ENCODE measurements at regions not wholly inside any gene's neighbourhood (a gene's known extent, or its start where the extent isn't known, plus 50 kb on each side); places are given as distances from the start of the nearest gene placed in this dataset.

DNA sequence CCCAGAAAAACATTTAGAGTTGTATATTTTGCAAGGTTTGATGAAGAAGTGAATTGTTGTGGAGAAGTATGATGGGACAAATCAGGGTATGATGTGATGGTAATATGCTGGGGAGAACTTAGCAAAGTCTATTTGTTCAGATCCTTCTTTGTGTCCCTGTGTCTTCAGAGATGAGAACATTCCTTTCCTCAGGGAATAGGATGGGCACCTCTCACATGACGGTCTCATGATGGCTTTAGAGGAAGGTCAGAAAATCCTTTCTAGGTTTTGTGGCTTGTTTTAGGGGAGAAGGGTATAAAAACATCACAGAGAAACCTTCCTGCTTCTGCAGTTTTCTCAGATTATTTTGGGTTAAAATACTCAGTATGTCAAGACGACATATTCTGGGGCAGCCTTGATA is 171.3 kb upstream of the NRIP1 start:
- Mint-ChIP-seq H3K27ac (ENCODE audit: low read depth) (no peak overlapping the region), H3K36me3 (ENCODE audit: insufficient read depth) (no peaks in the 10 kb centered on the region), H3K4me1 (no peaks in the 10 kb centered on the region), H3K4me3 (no peak overlapping the region), H3K9me3 (peaks cover 5% of the 10 kb centered on the region), H3K27me3 (peaks cover 23% of the 10 kb centered on the region)
- no peak for DNase-seq (ENCODE audit: low spot score in 2 of 2)
- no peak for ATAC-seq (replicated peaks; ENCODE audit: extremely low read depth, poor library complexity, severe bottlenecking)

DNA sequence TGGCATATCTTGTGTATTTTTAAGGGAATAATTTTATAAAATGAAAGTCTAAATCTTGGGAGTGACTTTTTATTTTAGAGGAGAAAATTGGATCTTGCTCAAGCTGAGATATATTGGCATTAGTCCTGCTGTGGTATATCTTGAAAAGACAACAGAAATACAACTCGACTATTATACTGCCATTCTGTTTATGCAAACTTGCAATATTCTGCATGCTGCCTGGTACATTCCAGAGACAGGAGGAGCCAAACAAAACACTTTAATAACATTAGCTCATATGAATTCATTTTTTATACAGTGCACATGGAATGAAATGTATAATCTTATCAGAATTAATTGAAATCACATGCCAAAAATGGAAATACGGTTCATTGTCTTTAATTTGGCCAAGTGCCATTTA is 176.0 kb upstream of the NRIP1 start:
- H3K4me1 Mint-ChIP-seq, result no peaks in the 10 kb centered on the region
- no peaks in the 10 kb centered on the region for H3K9me3 Mint-ChIP-seq
- H3K27ac Mint-ChIP-seq (ENCODE audit: low read depth), result no peak overlapping the region
- no peak for ATAC-seq (replicated peaks; ENCODE audit: extremely low read depth, poor library complexity, severe bottlenecking)
- no peak overlapping the region for H3K4me3 Mint-ChIP-seq
- no peaks in the 10 kb centered on the region for H3K36me3 Mint-ChIP-seq (ENCODE audit: insufficient read depth)
- DNase-seq (ENCODE audit: low spot score in 2 of 2), result no peak
- H3K27me3 Mint-ChIP-seq, result peaks cover 9% of the 10 kb centered on the region

DNA sequence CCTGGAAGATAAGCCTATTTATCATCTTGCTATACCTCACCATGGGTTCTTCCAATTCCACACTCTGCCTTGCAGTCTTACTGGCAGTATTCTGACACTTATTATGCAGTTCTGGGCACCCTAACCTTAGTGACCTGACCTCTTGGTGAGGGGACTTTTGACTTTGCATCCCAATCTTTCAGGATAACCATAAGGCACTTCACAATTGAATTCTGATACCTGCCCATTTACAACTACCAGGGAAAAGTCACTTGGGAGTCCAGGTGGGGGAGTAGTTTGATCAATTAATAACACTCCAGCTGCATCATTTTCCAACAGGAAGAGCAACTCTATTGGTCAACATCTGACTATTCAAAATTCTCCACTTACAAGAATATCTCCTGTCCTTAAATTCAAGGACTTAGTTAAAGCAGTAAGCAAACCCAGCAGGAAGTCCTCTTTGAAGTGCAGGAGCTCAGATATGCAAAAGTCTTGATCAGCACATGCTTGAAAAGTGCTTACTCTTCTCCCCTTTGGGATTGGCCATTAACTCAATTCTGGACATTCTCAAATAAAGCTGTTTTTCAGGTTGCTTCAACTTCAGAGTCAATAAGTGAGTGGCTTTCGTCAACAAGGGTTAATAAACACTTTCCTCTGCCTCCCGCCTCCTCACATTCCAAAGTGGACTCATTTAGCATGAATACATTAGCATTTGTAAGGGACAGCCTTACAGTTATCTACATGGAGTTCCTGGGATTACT is 177.4 kb upstream of the NRIP1 start:
- Mint-ChIP-seq H3K9me3 (no peaks in the 10 kb centered on the region), H3K4me1 (no peaks in the 10 kb centered on the region), H3K27me3 (peaks cover 9% of the 10 kb centered on the region), H3K4me3 (no peak overlapping the region), H3K36me3 (ENCODE audit: insufficient read depth) (no peaks in the 10 kb centered on the region), H3K27ac (ENCODE audit: low read depth) (no peak overlapping the region)
- ATAC-seq (replicated peaks; ENCODE audit: extremely low read depth, poor library complexity, severe bottlenecking), result no peak
- no peak for DNase-seq (ENCODE audit: low spot score in 2 of 2)

DNA sequence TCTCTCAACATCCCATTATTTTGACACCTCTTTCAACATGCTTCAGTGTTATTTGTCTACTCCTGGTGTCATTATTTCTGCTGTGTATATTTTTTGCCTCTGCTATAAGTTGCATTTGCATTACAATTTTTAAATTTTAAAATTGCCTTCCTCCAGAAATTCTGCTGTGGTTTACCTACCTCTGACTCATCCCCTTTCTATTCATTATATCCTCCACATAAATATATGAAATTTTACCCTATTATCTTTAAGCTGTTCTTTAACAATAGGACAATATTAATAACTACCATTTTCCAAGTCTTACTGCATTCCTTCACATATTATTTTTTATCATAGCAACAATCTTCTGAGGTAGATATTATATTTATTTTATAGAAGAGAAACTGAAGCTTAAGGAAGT is 178.1 kb upstream of the NRIP1 start:
- no peak for ATAC-seq (replicated peaks; ENCODE audit: extremely low read depth, poor library complexity, severe bottlenecking)
- Mint-ChIP-seq H3K27ac (ENCODE audit: low read depth) (no peak overlapping the region), H3K4me1 (no peaks in the 10 kb centered on the region), H3K9me3 (no peaks in the 10 kb centered on the region), H3K27me3 (peaks cover 9% of the 10 kb centered on the region), H3K4me3 (no peak overlapping the region), H3K36me3 (ENCODE audit: insufficient read depth) (no peaks in the 10 kb centered on the region)
- DNase-seq (ENCODE audit: low spot score in 2 of 2), result no peak

DNA sequence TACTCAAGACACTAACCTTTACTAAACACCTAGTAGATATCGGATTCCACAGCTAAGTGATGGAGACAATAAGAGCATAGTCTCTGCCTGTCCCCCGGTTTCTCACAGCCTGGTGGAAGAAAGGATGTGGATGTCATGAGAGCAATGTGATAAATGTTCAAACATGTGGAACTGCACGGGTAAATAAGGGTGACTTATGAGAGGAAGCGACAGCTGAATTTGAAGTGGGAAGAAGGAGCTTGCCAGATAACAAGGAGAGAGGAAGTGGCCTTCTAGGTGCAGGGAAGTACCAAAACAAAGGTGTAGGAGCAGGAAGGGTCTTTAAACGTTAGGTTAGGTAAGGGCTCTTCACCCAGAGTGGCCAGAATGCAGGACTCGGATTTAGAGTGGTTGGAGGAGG is 178.6 kb upstream of the NRIP1 start:
- no peak overlapping the region for H3K27ac Mint-ChIP-seq (ENCODE audit: low read depth)
- no peak for DNase-seq (ENCODE audit: low spot score in 2 of 2)
- H3K4me1 Mint-ChIP-seq, result no peaks in the 10 kb centered on the region
- H3K27me3 Mint-ChIP-seq, result peaks cover 9% of the 10 kb centered on the region
- H3K9me3 Mint-ChIP-seq, result no peaks in the 10 kb centered on the region
- no peak overlapping the region for H3K4me3 Mint-ChIP-seq
- no peaks in the 10 kb centered on the region for H3K36me3 Mint-ChIP-seq (ENCODE audit: insufficient read depth)
- ATAC-seq (replicated peaks; ENCODE audit: extremely low read depth, poor library complexity, severe bottlenecking), result no peak

DNA sequence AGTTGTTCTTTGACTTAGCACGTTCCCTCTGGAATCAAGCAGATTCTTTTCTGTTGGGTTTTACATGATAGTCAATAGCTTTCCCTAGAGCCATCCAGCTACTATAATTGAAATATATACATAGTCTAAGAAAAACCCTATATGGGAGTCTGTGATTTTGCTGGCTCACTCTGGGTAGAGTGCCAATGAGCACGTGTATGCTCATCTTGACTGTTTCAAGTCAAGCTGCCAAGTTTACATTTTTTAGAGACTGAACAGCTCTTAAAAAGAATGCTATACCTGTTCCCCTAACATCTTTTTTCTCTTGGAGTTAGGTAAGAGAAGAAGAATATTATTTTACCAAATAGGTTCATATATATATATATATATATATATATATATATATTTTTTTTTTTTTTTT is 182.8 kb upstream of the NRIP1 start:
- ATAC-seq (replicated peaks; ENCODE audit: extremely low read depth, poor library complexity, severe bottlenecking), result no peak
- no peak overlapping the region for H3K27ac Mint-ChIP-seq (ENCODE audit: low read depth)
- no peaks in the 10 kb centered on the region for H3K9me3 Mint-ChIP-seq
- H3K4me3 Mint-ChIP-seq, result no peak overlapping the region
- no peak for DNase-seq (ENCODE audit: low spot score in 2 of 2)
- peaks cover 15% of the 10 kb centered on the region for H3K27me3 Mint-ChIP-seq
- no peaks in the 10 kb centered on the region for H3K36me3 Mint-ChIP-seq (ENCODE audit: insufficient read depth)
- H3K4me1 Mint-ChIP-seq, result no peaks in the 10 kb centered on the region

DNA sequence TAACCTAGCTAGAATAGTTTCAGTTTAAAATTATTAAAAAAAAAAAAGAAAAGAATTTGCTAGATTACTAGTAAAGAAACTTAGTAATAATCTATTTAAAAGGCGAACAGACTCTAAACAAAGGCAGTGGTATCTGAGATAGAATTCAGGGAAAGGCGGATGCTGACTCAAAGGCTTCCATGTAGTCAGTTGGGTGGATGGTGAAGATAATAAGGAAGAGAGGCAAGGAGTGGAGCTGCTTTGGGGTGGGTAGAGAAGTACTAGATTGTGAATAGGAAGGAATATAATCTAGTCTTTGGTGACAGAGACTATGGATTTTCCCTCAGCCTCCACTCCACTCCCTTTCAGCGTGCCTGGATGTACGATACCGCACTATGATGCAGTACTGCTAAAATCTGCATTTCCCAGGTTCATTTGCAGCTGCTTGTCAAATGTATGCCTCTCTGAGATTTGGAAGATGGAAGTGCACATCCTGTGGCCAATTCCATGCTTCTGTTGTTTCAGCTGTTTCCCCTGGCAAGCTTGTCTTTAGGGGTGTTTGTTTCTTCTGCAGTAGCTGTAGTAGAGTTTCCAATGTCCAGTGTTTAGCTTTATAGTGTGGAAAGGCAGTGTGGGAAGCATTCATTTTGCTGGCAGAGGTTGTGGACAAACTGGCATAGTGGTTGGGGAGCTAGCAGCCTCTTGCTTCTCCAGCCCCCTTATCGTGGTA is 184.6 kb upstream of the NRIP1 start:
- Mint-ChIP-seq H3K36me3 (ENCODE audit: insufficient read depth) (no peaks in the 10 kb centered on the region), H3K4me3 (no peak overlapping the region), H3K4me1 (no peaks in the 10 kb centered on the region), H3K9me3 (no peaks in the 10 kb centered on the region), H3K27me3 (peaks cover 24% of the 10 kb centered on the region), H3K27ac (ENCODE audit: low read depth) (no peak overlapping the region)
- no peak for ATAC-seq (replicated peaks; ENCODE audit: extremely low read depth, poor library complexity, severe bottlenecking)
- DNase-seq (ENCODE audit: low spot score in 2 of 2), result no peak

DNA sequence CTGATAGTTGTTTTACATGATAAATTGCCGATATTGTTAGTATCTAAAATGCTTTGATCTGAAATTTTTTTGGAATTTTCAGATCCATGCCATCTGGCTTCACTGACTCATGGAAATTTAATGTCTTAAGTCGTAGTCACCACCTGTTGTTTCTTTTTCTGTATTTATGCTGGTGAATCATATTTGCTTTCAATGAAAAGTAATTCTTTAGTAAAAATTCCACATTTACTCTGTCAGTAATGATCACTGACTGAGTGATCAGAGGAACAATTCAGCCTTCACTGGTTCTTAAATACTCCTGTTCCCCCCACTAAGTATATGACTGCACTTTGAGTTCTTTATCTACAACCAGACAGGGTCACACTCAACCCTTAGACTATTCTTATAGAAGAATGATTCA is 185.6 kb upstream of the NRIP1 start:
- no peak for DNase-seq (ENCODE audit: low spot score in 2 of 2)
- Mint-ChIP-seq H3K36me3 (ENCODE audit: insufficient read depth) (no peaks in the 10 kb centered on the region), H3K27me3 (peaks cover 24% of the 10 kb centered on the region)

DNA sequence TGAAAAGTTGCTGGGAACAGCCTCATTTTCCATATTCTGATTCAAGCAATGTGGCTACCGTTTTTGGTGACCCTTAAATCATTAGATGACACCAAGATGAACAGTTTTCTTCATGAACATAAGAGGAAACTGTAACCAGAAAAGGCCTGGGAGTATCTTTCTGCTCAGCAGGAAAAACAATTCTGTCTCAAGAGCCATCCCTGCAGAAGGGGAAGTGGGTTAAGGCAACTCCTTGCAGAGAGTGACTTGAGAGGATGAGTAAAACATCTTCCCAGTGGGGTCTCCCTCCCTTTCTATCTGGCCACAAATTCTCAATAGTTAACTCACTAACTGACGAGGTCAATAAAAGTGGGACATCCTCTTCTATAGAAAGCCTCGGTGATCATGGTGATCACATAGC is 187.6 kb upstream of the NRIP1 start:
- no peaks in the 10 kb centered on the region for H3K9me3 Mint-ChIP-seq

More for the DNA sequence above, 185.6 kb upstream of the NRIP1 start:
- no peak overlapping the region for H3K4me3 Mint-ChIP-seq
- no peak overlapping the region for H3K27ac Mint-ChIP-seq (ENCODE audit: low read depth)
- ATAC-seq (replicated peaks; ENCODE audit: extremely low read depth, poor library complexity, severe bottlenecking), result no peak
- no peaks in the 10 kb centered on the region for H3K9me3 Mint-ChIP-seq
- no peaks in the 10 kb centered on the region for H3K4me1 Mint-ChIP-seq

DNA sequence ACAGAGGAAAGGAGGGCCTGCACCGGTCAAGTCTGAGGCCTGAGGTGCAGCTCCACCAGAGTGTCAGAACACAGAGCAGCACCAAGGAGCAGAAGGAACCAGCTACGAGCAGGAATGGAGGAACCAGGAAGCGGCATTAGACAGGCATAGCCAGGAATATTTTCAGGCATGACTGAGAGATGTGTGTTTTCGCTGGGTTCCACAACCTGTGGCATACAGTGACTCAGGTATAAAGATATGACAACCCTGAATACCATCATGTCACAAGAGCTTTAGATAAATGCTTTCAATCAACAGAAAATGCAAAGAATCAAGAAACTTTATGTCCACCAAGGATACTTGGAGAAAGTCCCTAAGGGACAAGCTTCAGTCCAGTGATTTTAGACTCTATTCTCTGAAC is 189.3 kb upstream of the NRIP1 start:
- DNase-seq (ENCODE audit: low spot score in 2 of 2) (no peak), ATAC-seq (replicated peaks; ENCODE audit: extremely low read depth, poor library complexity, severe bottlenecking) (no peak)
- Mint-ChIP-seq H3K27me3 (peaks cover 24% of the 10 kb centered on the region), H3K4me3 (no peak overlapping the region), H3K9me3 (no peaks in the 10 kb centered on the region), H3K36me3 (ENCODE audit: insufficient read depth) (no peaks in the 10 kb centered on the region), H3K4me1 (no peaks in the 10 kb centered on the region), H3K27ac (ENCODE audit: low read depth) (no peak overlapping the region)

More for the DNA sequence above, 187.6 kb upstream of the NRIP1 start:
- H3K4me1 Mint-ChIP-seq, result no peaks in the 10 kb centered on the region
- peaks cover 24% of the 10 kb centered on the region for H3K27me3 Mint-ChIP-seq
- no peak for DNase-seq (ENCODE audit: low spot score in 2 of 2)
- no peak for ATAC-seq (replicated peaks; ENCODE audit: extremely low read depth, poor library complexity, severe bottlenecking)
- no peaks in the 10 kb centered on the region for H3K36me3 Mint-ChIP-seq (ENCODE audit: insufficient read depth)
- no peak overlapping the region for H3K27ac Mint-ChIP-seq (ENCODE audit: low read depth)
- no peak overlapping the region for H3K4me3 Mint-ChIP-seq

DNA sequence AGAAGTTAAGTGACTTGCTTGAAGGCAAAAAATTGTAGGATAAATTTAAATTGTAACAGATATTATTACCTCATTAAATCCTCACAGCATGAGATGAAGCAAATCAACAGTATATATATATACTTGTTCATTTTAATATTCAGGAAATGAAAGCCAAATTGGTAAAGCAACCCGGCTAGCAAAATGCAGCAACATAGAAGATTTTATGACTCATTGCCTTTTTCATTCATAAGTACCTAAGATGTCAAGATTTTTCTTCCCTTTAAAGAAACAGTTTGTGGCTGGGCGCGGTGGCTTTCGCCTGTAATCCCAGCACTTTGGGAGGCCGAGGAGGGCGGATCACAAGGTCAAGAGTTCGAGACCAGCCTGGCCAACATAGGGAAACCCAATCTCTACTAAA is 190.5 kb upstream of the NRIP1 start:
- H3K4me3 Mint-ChIP-seq, result no peak overlapping the region
- H3K4me1 Mint-ChIP-seq, result no peaks in the 10 kb centered on the region
- no peaks in the 10 kb centered on the region for H3K36me3 Mint-ChIP-seq (ENCODE audit: insufficient read depth)
- DNase-seq (ENCODE audit: low spot score in 2 of 2) (no peak), ATAC-seq (replicated peaks; ENCODE audit: extremely low read depth, poor library complexity, severe bottlenecking) (no peak)
- no peak overlapping the region for H3K27ac Mint-ChIP-seq (ENCODE audit: low read depth)
- H3K9me3 Mint-ChIP-seq, result no peaks in the 10 kb centered on the region
- H3K27me3 Mint-ChIP-seq, result peaks cover 24% of the 10 kb centered on the region

DNA sequence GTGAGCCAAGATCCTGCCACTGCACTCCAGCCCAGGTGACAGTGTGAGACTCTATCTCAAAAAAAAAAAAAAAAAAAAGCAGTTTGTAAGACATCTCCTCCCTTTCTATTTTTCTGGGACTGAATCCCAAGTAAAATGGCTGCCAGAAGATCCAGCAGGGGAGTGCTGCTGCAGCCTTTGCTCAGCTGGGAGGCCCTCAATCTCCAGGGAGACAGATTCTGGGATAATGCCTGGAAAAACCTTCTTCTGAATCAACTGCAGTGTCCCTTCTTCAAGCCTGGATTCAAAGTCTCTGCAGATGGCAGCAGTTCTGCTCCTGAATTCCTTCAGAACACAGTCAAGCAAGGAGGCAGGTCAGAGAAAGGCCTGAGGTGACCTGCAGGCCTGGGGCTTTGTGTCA is 191.0 kb upstream of the NRIP1 start:
- no peak for DNase-seq (ENCODE audit: low spot score in 2 of 2)
- Mint-ChIP-seq H3K36me3 (ENCODE audit: insufficient read depth) (no peaks in the 10 kb centered on the region), H3K9me3 (no peaks in the 10 kb centered on the region), H3K4me3 (no peak overlapping the region), H3K4me1 (no peaks in the 10 kb centered on the region), H3K27me3 (peaks cover 24% of the 10 kb centered on the region), H3K27ac (ENCODE audit: low read depth) (no peak overlapping the region)
- ATAC-seq (replicated peaks; ENCODE audit: extremely low read depth, poor library complexity, severe bottlenecking), result no peak

DNA sequence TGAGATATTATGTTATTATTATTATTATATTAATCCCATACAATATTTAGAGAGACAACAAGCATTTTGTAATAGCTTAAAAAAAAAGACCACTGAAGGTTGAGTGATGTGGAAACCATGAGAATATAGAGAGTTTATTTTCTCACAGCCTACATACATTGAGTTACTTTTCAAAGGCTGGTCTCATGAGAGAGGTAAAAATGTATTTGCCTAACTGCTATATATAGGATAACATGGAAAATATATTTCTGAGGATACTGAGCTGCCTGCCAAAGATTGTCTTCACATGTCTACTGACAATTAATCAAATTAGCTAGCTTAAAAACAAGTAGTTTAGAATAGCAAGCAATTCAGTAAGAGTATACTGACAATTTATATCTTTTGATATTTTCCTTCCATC is 192.2 kb upstream of the NRIP1 start:
- Mint-ChIP-seq H3K27me3 (peaks cover 20% of the 10 kb centered on the region), H3K36me3 (ENCODE audit: insufficient read depth) (no peaks in the 10 kb centered on the region), H3K9me3 (no peaks in the 10 kb centered on the region), H3K4me3 (no peak overlapping the region), H3K27ac (ENCODE audit: low read depth) (no peak overlapping the region), H3K4me1 (no peaks in the 10 kb centered on the region)
- ATAC-seq (replicated peaks; ENCODE audit: extremely low read depth, poor library complexity, severe bottlenecking) (no peak), DNase-seq (ENCODE audit: low spot score in 2 of 2) (no peak)

Data from central memory CD8-positive, alpha-beta T cell (primary cell).